ENCODE measurements at regions not wholly inside any gene's neighbourhood (a gene's known extent, or its start where the extent isn't known, plus 50 kb on each side); places are given as distances from the start of the nearest gene placed in this dataset.
"Not testable (repeated sequence)": the region's sequence is repeated elsewhere in the genome, so short reads cannot be mapped to it uniquely, and the experiment has no call there.

GRCh38 chr22:22069450-22070370, 87.1 kb upstream of the TOP3B start:
- DNase-seq (ENCODE audit: low read depth, low spot score): no peak
- H3K4me3 ChIP-seq (ENCODE audit: low read length): no peak overlapping the region

GRCh38 chr22:22068657-22069056, 86.1 kb upstream of the TOP3B start:
- DNase-seq (ENCODE audit: low read depth, low spot score): no peak
- no peak overlapping the region for H3K4me3 ChIP-seq (ENCODE audit: low read length)

- no peak overlapping the region for H3K4me3 ChIP-seq (ENCODE audit: low read length)
- no peak for DNase-seq (ENCODE audit: low read depth, low spot score)
Measured at GRCh38 chr22:22068025-22068424, 85.4 kb upstream of the TOP3B start.

- no peak overlapping the region for H3K4me3 ChIP-seq (ENCODE audit: low read length)
- DNase-seq (ENCODE audit: low read depth, low spot score): no peak
Measured at GRCh38 chr22:22067192-22067591, 84.6 kb upstream of the TOP3B start.

- no peak overlapping the region for H3K4me3 ChIP-seq (ENCODE audit: low read length)
- DNase-seq (ENCODE audit: low read depth, low spot score): no peak
Measured at GRCh38 chr22:22064580-22064979, 82.0 kb upstream of the TOP3B start.

GRCh38 chr22:22062306-22062793, 79.8 kb upstream of the TOP3B start:
- H3K4me3 ChIP-seq (ENCODE audit: low read length): no peak overlapping the region
- no peak for DNase-seq (ENCODE audit: low read depth, low spot score)

- no peak for DNase-seq (ENCODE audit: low read depth, low spot score)
- no peak overlapping the region for H3K4me3 ChIP-seq (ENCODE audit: low read length)
Measured at GRCh38 chr22:22061085-22062077, 78.8 kb upstream of the TOP3B start.

- no peak for DNase-seq (ENCODE audit: low read depth, low spot score)
- H3K4me3 ChIP-seq (ENCODE audit: low read length): no peak overlapping the region
Measured at GRCh38 chr22:22060200-22061084, 77.9 kb upstream of the TOP3B start.

- H3K4me3 ChIP-seq (ENCODE audit: low read length): no peak overlapping the region
- no peak for DNase-seq (ENCODE audit: low read depth, low spot score)
Measured at GRCh38 chr22:22059291-22060002, 76.9 kb upstream of the TOP3B start.

GRCh38 chr22:22058633-22059290, 76.2 kb upstream of the TOP3B start:
- no peak overlapping the region for H3K4me3 ChIP-seq (ENCODE audit: low read length)
- no peak for DNase-seq (ENCODE audit: low read depth, low spot score)

GRCh38 chr22:22057617-22058378, 75.2 kb upstream of the TOP3B start:
- DNase-seq (ENCODE audit: low read depth, low spot score): no peak

GRCh38 chr22:22056809-22057594, 74.4 kb upstream of the TOP3B start:
- DNase-seq (ENCODE audit: low read depth, low spot score); H3K4me3 ChIP-seq (ENCODE audit: low read length): not testable (repeated sequence)

More at GRCh38 chr22:22057617-22058378, 75.2 kb upstream of the TOP3B start:
- H3K4me3 ChIP-seq (ENCODE audit: low read length): no peak overlapping the region

- DNase-seq (ENCODE audit: low read depth, low spot score): not testable (repeated sequence)
Measured at GRCh38 chr22:22052548-22053139, 70.1 kb upstream of the TOP3B start.

GRCh38 chr22:22051032-22051431, 68.4 kb upstream of the TOP3B start:
- not testable (repeated sequence) for H3K4me3 ChIP-seq (ENCODE audit: low read length); DNase-seq (ENCODE audit: low read depth, low spot score)

More at GRCh38 chr22:22052548-22053139, 70.1 kb upstream of the TOP3B start:
- H3K4me3 ChIP-seq (ENCODE audit: low read length): not testable (repeated sequence)

- no peak overlapping the region for H3K4me3 ChIP-seq (ENCODE audit: low read length)
Measured at GRCh38 chr22:22050141-22050775, 67.7 kb upstream of the TOP3B start.

More at GRCh38 chr22:22050141-22050775, 67.7 kb upstream of the TOP3B start:
- DNase-seq (ENCODE audit: low read depth, low spot score): no peak
